Mucosa of descending colon (tissue), 3 donors: ENCODE measurements at regions not wholly inside any gene's neighbourhood (a gene's known extent, or its start where the extent isn't known, plus 50 kb on each side); places are given as distances from the start of the nearest gene placed in this dataset.
A peak's percentile ranks its signal among the peaks of the same experiment; 100 is the strongest.

Source experiments
- ATAC-seq: fragments of 200-7000 bp; cut with Tn5 transposase; one replicate; pipeline ENCODE4 v1.9.1; 2020; ENCODE audit warnings: mild to moderate bottlenecking, moderate library complexity
- DNase-seq, 3 donors: peaks; one replicate each; pipeline ENCODE4 v3.0.0-alpha.2; 2020
- H3K36me3 ChIP-seq: fragments of 200-600 bp; one replicate; pipeline ENCODE4 v1.8.0; 2021; ENCODE audit warnings: low read depth, mild to moderate bottlenecking
- H3K4me1 ChIP-seq: fragments of 200-600 bp; one replicate; pipeline ENCODE4 v1.8.0; 2021; ENCODE audit warnings: low read depth, mild to moderate bottlenecking
- H3K4me3 ChIP-seq: fragments of 200-600 bp; one replicate; pipeline ENCODE4 v1.8.0; 2021; ENCODE audit warnings: mild to moderate bottlenecking
- H3K9me3 ChIP-seq: fragments of 200-600 bp; one replicate; pipeline ENCODE4 v1.8.0; 2021; ENCODE audit warnings: mild to moderate bottlenecking
- CTCF ChIP-seq: fragments of 200-600 bp; IDR thresholded peaks from one replicate; pipeline ENCODE4 v1.8.0; 2022; ENCODE audit warnings: antibody characterized with exemption, mild to moderate bottlenecking
- intact Hi-C, 2 donors: fragments of 100-400 bp; cut with DNase I in 1 of 2; cut with micrococcal nuclease in 1 of 2; formaldehyde crosslinking; loops; one replicate each; pipeline versions ENCODE4 v1.11.0 to v1.11.1; 2022; cut with DNase I, micrococcal nuclease
- donor health status: DM: no; HTN: no; CAD: no; lungs with moderate emphysema.
- donor health status: DM: no; HTN: no; CAD: no.
- donor health status: DM: no; HTN: yes; CAD: no.

DNA sequence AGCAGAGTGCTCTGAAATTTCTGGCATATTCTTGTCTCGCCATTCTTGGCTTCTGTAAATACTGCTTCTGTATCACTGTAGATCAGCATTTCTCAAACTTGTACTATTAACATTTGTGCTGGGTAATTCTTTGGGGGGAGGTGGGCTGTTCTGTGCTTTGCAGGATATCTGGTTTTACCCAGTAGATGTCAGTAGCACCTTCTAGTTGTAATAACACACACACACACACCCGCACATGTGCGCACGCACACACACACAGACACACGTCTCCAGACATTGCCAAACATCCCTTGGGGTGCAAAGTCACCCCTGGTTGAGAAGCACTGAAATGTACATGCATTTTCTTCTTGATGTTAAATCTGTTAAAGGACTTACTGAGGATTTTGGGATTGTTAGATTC lies 304.1 kb downstream of the MAT2B start:
- TF ChIP-seq CTCF = no peak
- Histone ChIP-seq H3K36me3 (no peaks in the 10 kb centered on the region), H3K4me1 (peaks cover 6% of the 10 kb centered on the region), H3K9me3 (no peaks in the 10 kb centered on the region), H3K4me3 (no peak overlapping the region)
- ATAC-seq = no peak
- no peak for DNase-seq
- intact Hi-C loops = no loop called here

GRCh38 chr5:163813900-163814299 lies 308.5 kb downstream of the MAT2B start:
- intact Hi-C loops = no loop called here
- Histone ChIP-seq H3K9me3 (no peaks in the 10 kb centered on the region), H3K4me1 (peaks cover 6% of the 10 kb centered on the region), H3K4me3 (no peak overlapping the region), H3K36me3 (no peaks in the 10 kb centered on the region)
- DNase-seq (no peak), ATAC-seq (peak; percentile 16)
- no peak for TF ChIP-seq CTCF

- peaks cover 6% of the 10 kb centered on the region for H3K4me1 ChIP-seq
- intact Hi-C loops = no loop called here
- ATAC-seq (no peak), DNase-seq (no peak)
- no peak for TF ChIP-seq CTCF
- no peak overlapping the region for H3K4me3 ChIP-seq
- no peaks in the 10 kb centered on the region for H3K9me3 ChIP-seq
- H3K36me3 ChIP-seq = no peaks in the 10 kb centered on the region
Measured at GRCh38 chr5:163815240-163815791, 309.9 kb downstream of the MAT2B start.

- no peak for ATAC-seq
Measured at GRCh38 chr5:163821142-163821541, 315.7 kb downstream of the MAT2B start.

DNA sequence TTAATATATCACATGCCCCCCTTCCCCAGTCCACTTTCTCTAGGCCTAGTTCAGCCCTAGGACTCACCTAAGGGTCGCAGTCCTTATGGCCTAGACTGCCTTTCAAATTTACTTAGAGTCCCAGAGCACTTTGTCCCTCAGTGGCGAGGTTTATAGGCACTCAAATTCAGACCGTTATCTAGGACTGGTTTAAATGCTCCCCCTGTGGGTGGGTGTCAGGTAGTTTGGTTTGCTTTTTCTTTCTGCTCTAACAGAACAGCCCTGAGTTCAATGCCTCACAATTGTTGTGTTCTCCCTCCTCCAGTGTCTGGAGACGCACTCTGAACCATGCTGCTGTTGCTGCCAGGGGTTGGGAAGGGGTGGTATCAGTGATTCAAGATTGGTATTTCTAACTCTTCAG lies 317.1 kb downstream of the MAT2B start:
- intact Hi-C loops = no loop called here
- no peaks in the 10 kb centered on the region for H3K36me3 ChIP-seq
- no peaks in the 10 kb centered on the region for H3K4me1 ChIP-seq
- DNase-seq (no peak), ATAC-seq (no peak)
- no peak overlapping the region for H3K4me3 ChIP-seq
- TF ChIP-seq CTCF = no peak
- no peaks in the 10 kb centered on the region for H3K9me3 ChIP-seq

More at GRCh38 chr5:163821142-163821541, 315.7 kb downstream of the MAT2B start:
- no peak for TF ChIP-seq CTCF
- Histone ChIP-seq H3K36me3 (no peaks in the 10 kb centered on the region), H3K9me3 (no peaks in the 10 kb centered on the region), H3K4me1 (no peaks in the 10 kb centered on the region), H3K4me3 (no peak overlapping the region)
- DNase-seq = no peak
- intact Hi-C loops = no loop called here

DNA sequence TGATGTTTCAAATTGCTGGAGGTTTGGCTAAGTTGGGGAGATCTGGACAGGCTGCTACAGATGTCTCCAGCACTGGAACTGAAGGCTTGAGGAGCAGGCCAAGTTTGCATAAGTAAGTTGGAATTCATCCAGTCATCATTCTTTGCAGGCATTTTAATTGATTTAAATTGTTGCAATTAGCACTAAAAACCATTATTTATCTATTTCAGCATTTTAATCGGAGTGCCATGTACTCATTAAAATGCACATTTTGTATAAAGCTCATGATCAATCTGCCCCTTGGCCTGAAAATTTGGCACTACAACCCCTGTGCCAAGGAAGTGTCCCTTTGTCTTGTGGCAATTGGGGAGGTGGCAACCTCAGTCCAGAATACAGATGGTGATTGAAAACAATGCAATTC lies 320.2 kb downstream of the MAT2B start:
- H3K9me3 ChIP-seq = no peaks in the 10 kb centered on the region
- DNase-seq (no peak), ATAC-seq (no peak)

More for the DNA sequence above, 320.2 kb downstream of the MAT2B start:
- intact Hi-C loops = no loop called here
- TF ChIP-seq CTCF = no peak
- H3K36me3 ChIP-seq = no peaks in the 10 kb centered on the region
- H3K4me1 ChIP-seq = no peaks in the 10 kb centered on the region
- no peak overlapping the region for H3K4me3 ChIP-seq
